ENCODE measurements at regions not wholly inside any gene's neighbourhood (a gene's known extent, or its start where the extent isn't known, plus 50 kb on each side); places are given as distances from the start of the nearest gene placed in this dataset.

- no peaks in the 10 kb centered on the region for H3K27me3 ChIP-seq (ENCODE audit: control insufficient read depth, insufficient read depth, low read length)
- no peaks in the 10 kb centered on the region for H3K4me1 ChIP-seq (ENCODE audit: control insufficient read depth, insufficient read depth, low read length)
These were observed 143.4 kb downstream of the NDUFA10 start for GRCh38 chr2:239881561-239882320.

GRCh38 chr2:239881031-239881471, 144.1 kb downstream of the NDUFA10 start:
- no peaks in the 10 kb centered on the region for H3K27me3 ChIP-seq (ENCODE audit: control insufficient read depth, insufficient read depth, low read length)
- no peaks in the 10 kb centered on the region for H3K9me3 ChIP-seq (ENCODE audit: control insufficient read depth, low read length)
- no peak overlapping the region for H3K9ac ChIP-seq (ENCODE audit: low read length)
- no peaks in the 10 kb centered on the region for H3K36me3 ChIP-seq (ENCODE audit: control insufficient read depth, insufficient read depth, low read length)
- H3K4me1 ChIP-seq (ENCODE audit: control insufficient read depth, insufficient read depth, low read length): no peaks in the 10 kb centered on the region
- H3K4me3 ChIP-seq (ENCODE audit: low read length): no peak overlapping the region

More at GRCh38 chr2:239881561-239882320, 143.4 kb downstream of the NDUFA10 start:
- H3K36me3 ChIP-seq (ENCODE audit: control insufficient read depth, insufficient read depth, low read length): no peaks in the 10 kb centered on the region
- no peak overlapping the region for H3K4me3 ChIP-seq (ENCODE audit: low read length)
- no peaks in the 10 kb centered on the region for H3K9me3 ChIP-seq (ENCODE audit: control insufficient read depth, low read length)
- no peak overlapping the region for H3K9ac ChIP-seq (ENCODE audit: low read length)

GRCh38 chr2:239880396-239880795, 144.7 kb downstream of the NDUFA10 start:
- no peaks in the 10 kb centered on the region for H3K36me3 ChIP-seq (ENCODE audit: control insufficient read depth, insufficient read depth, low read length)
- H3K27me3 ChIP-seq (ENCODE audit: control insufficient read depth, insufficient read depth, low read length): no peaks in the 10 kb centered on the region
- no peak overlapping the region for H3K9ac ChIP-seq (ENCODE audit: low read length)
- no peaks in the 10 kb centered on the region for H3K9me3 ChIP-seq (ENCODE audit: control insufficient read depth, low read length)
- H3K4me1 ChIP-seq (ENCODE audit: control insufficient read depth, insufficient read depth, low read length): no peaks in the 10 kb centered on the region
- no peak overlapping the region for H3K4me3 ChIP-seq (ENCODE audit: low read length)

- H3K27me3 ChIP-seq (ENCODE audit: control insufficient read depth, insufficient read depth, low read length): no peaks in the 10 kb centered on the region
These were observed 145.6 kb downstream of the NDUFA10 start for GRCh38 chr2:239879423-239880084.

GRCh38 chr2:239878686-239879085, 146.5 kb downstream of the NDUFA10 start:
- Histone ChIP-seq H3K36me3 (ENCODE audit: control insufficient read depth, insufficient read depth, low read length) (no peaks in the 10 kb centered on the region), H3K4me3 (ENCODE audit: low read length) (no peak overlapping the region), H3K9me3 (ENCODE audit: control insufficient read depth, low read length) (no peaks in the 10 kb centered on the region), H3K27me3 (ENCODE audit: control insufficient read depth, insufficient read depth, low read length) (no peaks in the 10 kb centered on the region), H3K4me1 (ENCODE audit: control insufficient read depth, insufficient read depth, low read length) (no peaks in the 10 kb centered on the region), H3K9ac (ENCODE audit: low read length) (no peak overlapping the region)

More at GRCh38 chr2:239879423-239880084, 145.6 kb downstream of the NDUFA10 start:
- no peaks in the 10 kb centered on the region for H3K36me3 ChIP-seq (ENCODE audit: control insufficient read depth, insufficient read depth, low read length)
- no peaks in the 10 kb centered on the region for H3K9me3 ChIP-seq (ENCODE audit: control insufficient read depth, low read length)
- no peak overlapping the region for H3K4me3 ChIP-seq (ENCODE audit: low read length)
- no peak overlapping the region for H3K9ac ChIP-seq (ENCODE audit: low read length)
- no peaks in the 10 kb centered on the region for H3K4me1 ChIP-seq (ENCODE audit: control insufficient read depth, insufficient read depth, low read length)

- H3K4me1 ChIP-seq (ENCODE audit: control insufficient read depth, insufficient read depth, low read length): no peaks in the 10 kb centered on the region
- H3K27me3 ChIP-seq (ENCODE audit: control insufficient read depth, insufficient read depth, low read length): no peaks in the 10 kb centered on the region
- no peaks in the 10 kb centered on the region for H3K9me3 ChIP-seq (ENCODE audit: control insufficient read depth, low read length)
- H3K36me3 ChIP-seq (ENCODE audit: control insufficient read depth, insufficient read depth, low read length): no peaks in the 10 kb centered on the region
- H3K4me3 ChIP-seq (ENCODE audit: low read length): no peak overlapping the region
- H3K9ac ChIP-seq (ENCODE audit: low read length): no peak overlapping the region
These were observed 148.2 kb downstream of the NDUFA10 start for GRCh38 chr2:239876948-239877289.

GRCh38 chr2:239876271-239876947, 148.7 kb downstream of the NDUFA10 start:
- no peaks in the 10 kb centered on the region for H3K36me3 ChIP-seq (ENCODE audit: control insufficient read depth, insufficient read depth, low read length)
- no peak overlapping the region for H3K9ac ChIP-seq (ENCODE audit: low read length)
- no peaks in the 10 kb centered on the region for H3K9me3 ChIP-seq (ENCODE audit: control insufficient read depth, low read length)
- H3K27me3 ChIP-seq (ENCODE audit: control insufficient read depth, insufficient read depth, low read length): no peaks in the 10 kb centered on the region
- H3K4me3 ChIP-seq (ENCODE audit: low read length): no peak overlapping the region
- H3K4me1 ChIP-seq (ENCODE audit: control insufficient read depth, insufficient read depth, low read length): no peaks in the 10 kb centered on the region

- H3K27me3 ChIP-seq (ENCODE audit: control insufficient read depth, insufficient read depth, low read length): no peaks in the 10 kb centered on the region
- H3K4me3 ChIP-seq (ENCODE audit: low read length): no peak overlapping the region
- no peaks in the 10 kb centered on the region for H3K4me1 ChIP-seq (ENCODE audit: control insufficient read depth, insufficient read depth, low read length)
- H3K9ac ChIP-seq (ENCODE audit: low read length): no peak overlapping the region
- no peaks in the 10 kb centered on the region for H3K9me3 ChIP-seq (ENCODE audit: control insufficient read depth, low read length)
- H3K36me3 ChIP-seq (ENCODE audit: control insufficient read depth, insufficient read depth, low read length): no peaks in the 10 kb centered on the region
These were observed 150.3 kb downstream of the NDUFA10 start for GRCh38 chr2:239874636-239875356.

GRCh38 chr2:239873656-239874635, 151.2 kb downstream of the NDUFA10 start:
- Histone ChIP-seq H3K27me3 (ENCODE audit: control insufficient read depth, insufficient read depth, low read length) (no peaks in the 10 kb centered on the region), H3K4me1 (ENCODE audit: control insufficient read depth, insufficient read depth, low read length) (no peaks in the 10 kb centered on the region), H3K9ac (ENCODE audit: low read length) (no peak overlapping the region), H3K36me3 (ENCODE audit: control insufficient read depth, insufficient read depth, low read length) (no peaks in the 10 kb centered on the region), H3K9me3 (ENCODE audit: control insufficient read depth, low read length) (no peaks in the 10 kb centered on the region), H3K4me3 (ENCODE audit: low read length) (no peak overlapping the region)

GRCh38 chr2:239871481-239872435, 153.4 kb downstream of the NDUFA10 start:
- no peaks in the 10 kb centered on the region for H3K36me3 ChIP-seq (ENCODE audit: control insufficient read depth, insufficient read depth, low read length)
- no peak overlapping the region for H3K4me3 ChIP-seq (ENCODE audit: low read length)
- no peak overlapping the region for H3K9ac ChIP-seq (ENCODE audit: low read length)
- no peaks in the 10 kb centered on the region for H3K27me3 ChIP-seq (ENCODE audit: control insufficient read depth, insufficient read depth, low read length)
- H3K4me1 ChIP-seq (ENCODE audit: control insufficient read depth, insufficient read depth, low read length): no peaks in the 10 kb centered on the region
- H3K9me3 ChIP-seq (ENCODE audit: control insufficient read depth, low read length): no peaks in the 10 kb centered on the region
